ENCODE measurements at regions not wholly inside any gene's neighbourhood (a gene's known extent, or its start where the extent isn't known, plus 50 kb on each side); places are given as distances from the start of the nearest gene placed in this dataset.
A peak's percentile ranks its signal among the peaks of the same experiment; 100 is the strongest.

- peak; percentile 22 for ATAC-seq
- Histone ChIP-seq H3K36me3 (peaks cover 76% of the 10 kb centered on the region), H3K9me3 (no peaks in the 10 kb centered on the region), H3K4me1 (peaks cover 49% of the 10 kb centered on the region), H3K27ac (peak overlapping the region; percentile 70), H3K27me3 (no peaks in the 10 kb centered on the region), H3K4me3 (no peak overlapping the region)
- DNase-seq, result no peak
- TF ChIP-seq CTCF (IDR thresholded peaks at IDR 0.05), result no peak
- intact Hi-C loops (cut with DNase I), result no loop called here
Measured at GRCh38 chr7:130886438-130887135, 152.6 kb upstream of the KLF14 start.

- H3K4me3 ChIP-seq, result no peak overlapping the region
Measured at GRCh38 chr7:130887182-130887956, 153.4 kb upstream of the KLF14 start.

GRCh38 chr7:130887957-130888371, 154.0 kb upstream of the KLF14 start:
- peaks cover 62% of the 10 kb centered on the region for H3K36me3 ChIP-seq
- intact Hi-C loops (cut with DNase I), result no loop called here
- H3K27me3 ChIP-seq, result no peaks in the 10 kb centered on the region
- H3K27ac ChIP-seq, result peak overlapping the region; percentile 70
- no peak for DNase-seq
- no peak for TF ChIP-seq CTCF (IDR thresholded peaks at IDR 0.05)
- peaks cover 54% of the 10 kb centered on the region for H3K4me1 ChIP-seq
- H3K9me3 ChIP-seq, result no peaks in the 10 kb centered on the region
- no peak overlapping the region for H3K4me3 ChIP-seq
- no peak for ATAC-seq

More at GRCh38 chr7:130887182-130887956, 153.4 kb upstream of the KLF14 start:
- DNase-seq, result no peak
- peak; percentile 6 for ATAC-seq
- no peaks in the 10 kb centered on the region for H3K9me3 ChIP-seq
- peaks cover 49% of the 10 kb centered on the region for H3K4me1 ChIP-seq
- no peaks in the 10 kb centered on the region for H3K27me3 ChIP-seq
- peaks cover 68% of the 10 kb centered on the region for H3K36me3 ChIP-seq
- intact Hi-C loops (cut with DNase I), result no loop called here
- peak overlapping the region; percentile 70 for H3K27ac ChIP-seq
- no peak for TF ChIP-seq CTCF (IDR thresholded peaks at IDR 0.05)

DNA sequence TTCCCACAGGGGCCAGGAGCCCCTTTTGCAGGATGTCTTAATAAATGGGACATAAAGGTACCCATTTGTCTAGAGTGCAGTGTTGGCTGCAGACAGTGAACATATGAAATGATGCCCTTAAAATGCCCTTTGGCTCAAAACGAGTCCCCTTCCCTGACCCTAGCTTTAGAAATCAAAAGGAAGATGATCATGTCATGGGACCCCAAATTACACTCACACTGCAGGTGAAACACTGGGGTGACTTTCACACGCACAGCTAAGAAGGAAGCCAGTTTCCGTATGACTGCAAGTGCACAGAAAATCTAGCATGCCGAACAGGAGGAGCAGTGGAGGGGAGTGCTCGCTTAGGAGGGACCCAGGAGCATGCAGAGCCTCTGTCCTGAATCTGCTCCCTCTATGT, 154.5 kb upstream of the KLF14 start:
- no peaks in the 10 kb centered on the region for H3K9me3 ChIP-seq
- no peaks in the 10 kb centered on the region for H3K27me3 ChIP-seq
- ATAC-seq (no peak), DNase-seq (no peak)
- no peak for TF ChIP-seq CTCF (IDR thresholded peaks at IDR 0.05)
- H3K36me3 ChIP-seq, result peaks cover 57% of the 10 kb centered on the region
- intact Hi-C loops (cut with DNase I), result no loop called here
- peaks cover 59% of the 10 kb centered on the region for H3K4me1 ChIP-seq
- H3K4me3 ChIP-seq, result no peak overlapping the region
- H3K27ac ChIP-seq, result peak overlapping the region; percentile 70

GRCh38 chr7:130890176-130891020, 156.4 kb upstream of the KLF14 start:
- TF ChIP-seq CTCF (IDR thresholded peaks at IDR 0.05), result no peak
- Histone ChIP-seq H3K4me3 (no peak overlapping the region), H3K27ac (peak overlapping the region; percentile 94), H3K4me1 (peaks cover 75% of the 10 kb centered on the region), H3K9me3 (no peaks in the 10 kb centered on the region), H3K27me3 (no peaks in the 10 kb centered on the region), H3K36me3 (peaks cover 44% of the 10 kb centered on the region)
- DNase-seq (no peak), ATAC-seq (peak; percentile 69)
- intact Hi-C loops (cut with DNase I), result loop anchor here (10.0 kb wide), 1 partner anchor 124 kb away; no protein-coding TSS in a partner anchor
